ENCODE measurements at regions not wholly inside any gene's neighbourhood (a gene's known extent, or its start where the extent isn't known, plus 50 kb on each side); places are given as distances from the start of the nearest gene placed in this dataset.

GRCh38 chr17:77523540-77523939 is 382.8 kb downstream of the SEC14L1 start:
- WGBS, result 84% methylated on average over 8 of the region's 8 CpGs

GRCh38 chr17:77526259-77526711 is 385.5 kb downstream of the SEC14L1 start:
- 87% methylated on average over 20 of the region's 20 CpGs for WGBS
- peaks cover 0 to 4% (median 0%) of the 10 kb centered on the region in 4 donors for H3K4me1 ChIP-seq (ENCODE audit: control insufficient read depth in 4 of 4, insufficient read depth in 4 of 4, low read length in 3 of 4)
- no peak overlapping the region for H3K4me3 ChIP-seq (ENCODE audit: low read depth in 1 of 3, low read length in 3 of 3)
- H3K36me3 ChIP-seq (ENCODE audit: control insufficient read depth in 4 of 4, insufficient read depth in 3 of 4, low read depth in 1 of 4, low read length in 3 of 4), result no peaks in the 10 kb centered on the region
- H3K27me3 ChIP-seq (ENCODE audit: control insufficient read depth in 4 of 4, insufficient read depth in 4 of 4, low read length in 3 of 4), result peaks cover 0 to 8% (median 1%) of the 10 kb centered on the region in 4 donors
- DNase-seq (ENCODE audit: low spot score), result no peak
- H3K9ac ChIP-seq (ENCODE audit: low read depth in 1 of 2, low read length in 2 of 2), result no peak overlapping the region
- H3K9me3 ChIP-seq (ENCODE audit: control insufficient read depth in 4 of 4, low read length in 3 of 4), result no peaks in the 10 kb centered on the region
- no peak overlapping the region for H3K27ac ChIP-seq (ENCODE audit: low read depth in 1 of 2, low read length in 2 of 2)
- TF ChIP-seq YY1 (IDR thresholded peaks at IDR 0.05) (no peak), NR2F2 (IDR thresholded peaks at IDR 0.05) (no peak), CTCF (IDR thresholded peaks at IDR 0.05; ENCODE audit: low read depth, low read length, missing input control) (no peak), ZBTB33 (IDR thresholded peaks at IDR 0.05) (no peak), ATF3 (IDR thresholded peaks at IDR 0.05) (no peak), JUND (IDR thresholded peaks at IDR 0.05) (no peak), HNF4A (conservative IDR thresholded peaks at IDR 0.05) (no peak), RAD21 (IDR thresholded peaks at IDR 0.05) (no peak), MAX (IDR thresholded peaks at IDR 0.05) (no peak)

More at GRCh38 chr17:77523540-77523939, 382.8 kb downstream of the SEC14L1 start:
- no peak for DNase-seq (ENCODE audit: low spot score)
- Histone ChIP-seq H3K4me1 (ENCODE audit: control insufficient read depth in 4 of 4, insufficient read depth in 4 of 4, low read length in 3 of 4) (peaks cover 0 to 2% (median 0%) of the 10 kb centered on the region in 4 donors), H3K27ac (ENCODE audit: low read depth in 1 of 2, low read length in 2 of 2) (no peak overlapping the region), H3K27me3 (ENCODE audit: control insufficient read depth in 4 of 4, insufficient read depth in 4 of 4, low read length in 3 of 4) (peaks cover 0 to 4% (median 0%) of the 10 kb centered on the region in 4 donors), H3K9ac (ENCODE audit: low read depth in 1 of 2, low read length in 2 of 2) (no peak overlapping the region), H3K9me3 (ENCODE audit: control insufficient read depth in 4 of 4, low read length in 3 of 4) (no peaks in the 10 kb centered on the region), H3K4me3 (ENCODE audit: low read depth in 1 of 3, low read length in 3 of 3) (no peak overlapping the region), H3K36me3 (ENCODE audit: control insufficient read depth in 4 of 4, insufficient read depth in 3 of 4, low read depth in 1 of 4, low read length in 3 of 4) (no peaks in the 10 kb centered on the region)
- TF ChIP-seq RAD21 (IDR thresholded peaks at IDR 0.05) (no peak), MAX (IDR thresholded peaks at IDR 0.05) (no peak), SP1 (IDR thresholded peaks at IDR 0.05) (no peak), FOXA2 (IDR thresholded peaks at IDR 0.05) (no peak), HNF4G (IDR thresholded peaks at IDR 0.05) (no peak), NR2F2 (IDR thresholded peaks at IDR 0.05) (no peak), FOXA1 (IDR thresholded peaks at IDR 0.05) (no peak), ATF3 (IDR thresholded peaks at IDR 0.05) (no peak), HNF4A (conservative IDR thresholded peaks at IDR 0.05) (no peak), REST (IDR thresholded peaks at IDR 0.05) (no peak), EGR1 (IDR thresholded peaks at IDR 0.05; ENCODE audit: low read depth in 2 of 2) (no peak)

Measured in liver (tissue), 8 donors.